Liver (tissue), 3 donors: ENCODE measurements at regions not wholly inside any gene's neighbourhood (a gene's known extent, or its start where the extent isn't known, plus 50 kb on each side); places are given as distances from the start of the nearest gene placed in this dataset.

Source experiments
- FOXA2 ChIP-seq: IDR thresholded peaks from 2 replicates; pipeline ENCODE4 v1.6.1; 2016; ENCODE audit warnings: antibody characterized with exemption
- GABPA ChIP-seq, 2 donors: IDR thresholded peaks in 1 of 2; conservative IDR thresholded peaks in 1 of 2; 2 replicates each; pipeline ENCODE4 v1.6.1; 2016; ENCODE audit warnings: antibody characterized with exemption in 2 of 2, mild to moderate bottlenecking in 1 of 2, moderate library complexity in 1 of 2
- HNF4A ChIP-seq, 2 donors: conservative IDR thresholded peaks; 2 replicates each; pipeline ENCODE4 v1.6.1; 2016; ENCODE audit warnings: antibody characterized with exemption in 2 of 2, mild to moderate bottlenecking in 2 of 2
- JUND ChIP-seq, 2 donors: IDR thresholded peaks; 2 replicates each; pipeline ENCODE4 v1.6.1; 2016; ENCODE audit warnings: antibody characterized with exemption in 2 of 2
- MAX ChIP-seq: IDR thresholded peaks from 2 replicates; pipeline ENCODE4 v1.6.1; 2016; ENCODE audit warnings: antibody characterized with exemption
- REST ChIP-seq: IDR thresholded peaks from 2 replicates; pipeline ENCODE4 v1.6.1; 2016; ENCODE audit warnings: antibody characterized with exemption, mild to moderate bottlenecking
- RXRA ChIP-seq, 2 donors: IDR thresholded peaks; 2 replicates each; pipeline ENCODE4 v1.6.1; 2017 to 2018; ENCODE audit warnings: antibody characterized with exemption in 2 of 2, mild to moderate bottlenecking in 1 of 2
- SP1 ChIP-seq: IDR thresholded peaks from 2 replicates; pipeline ENCODE4 v1.6.1; 2018; ENCODE audit warnings: antibody characterized with exemption, mild to moderate bottlenecking
- YY1 ChIP-seq: IDR thresholded peaks from 2 replicates; pipeline ENCODE4 v1.6.1; 2016; ENCODE audit warnings: antibody characterized with exemption, mild to moderate bottlenecking
- TF ChIP-seq, protein P1 (sequence below): fragments of 150-350 bp; IDR thresholded peaks from 2 replicates; pipeline ENCODE4 v1.5.1; 2017; ENCODE audit warnings: improper control_type of control experiment, low read depth, low read length; ENCODE audit not compliant: missing input control
- donor health status: healthy.
- donor health status: healthy.

- TF ChIP-seq, protein P1, sequence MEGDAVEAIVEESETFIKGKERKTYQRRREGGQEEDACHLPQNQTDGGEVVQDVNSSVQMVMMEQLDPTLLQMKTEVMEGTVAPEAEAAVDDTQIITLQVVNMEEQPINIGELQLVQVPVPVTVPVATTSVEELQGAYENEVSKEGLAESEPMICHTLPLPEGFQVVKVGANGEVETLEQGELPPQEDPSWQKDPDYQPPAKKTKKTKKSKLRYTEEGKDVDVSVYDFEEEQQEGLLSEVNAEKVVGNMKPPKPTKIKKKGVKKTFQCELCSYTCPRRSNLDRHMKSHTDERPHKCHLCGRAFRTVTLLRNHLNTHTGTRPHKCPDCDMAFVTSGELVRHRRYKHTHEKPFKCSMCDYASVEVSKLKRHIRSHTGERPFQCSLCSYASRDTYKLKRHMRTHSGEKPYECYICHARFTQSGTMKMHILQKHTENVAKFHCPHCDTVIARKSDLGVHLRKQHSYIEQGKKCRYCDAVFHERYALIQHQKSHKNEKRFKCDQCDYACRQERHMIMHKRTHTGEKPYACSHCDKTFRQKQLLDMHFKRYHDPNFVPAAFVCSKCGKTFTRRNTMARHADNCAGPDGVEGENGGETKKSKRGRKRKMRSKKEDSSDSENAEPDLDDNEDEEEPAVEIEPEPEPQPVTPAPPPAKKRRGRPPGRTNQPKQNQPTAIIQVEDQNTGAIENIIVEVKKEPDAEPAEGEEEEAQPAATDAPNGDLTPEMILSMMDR, result no peak
- TF ChIP-seq FOXA2, result no peak
- TF ChIP-seq MAX, result no peak
- no peak for TF ChIP-seq REST
- TF ChIP-seq YY1, result no peak
- TF ChIP-seq RXRA (IDR thresholded peaks at IDR 0.05), result no peak
- no peak for TF ChIP-seq GABPA (IDR thresholded peaks at IDR 0.05 in 1 of 2, conservative IDR thresholded peaks at IDR 0.05 in 1 of 2)
- TF ChIP-seq SP1, result no peak
- TF ChIP-seq JUND (IDR thresholded peaks at IDR 0.05), result no peak
- no peak for TF ChIP-seq HNF4A (conservative IDR thresholded peaks at IDR 0.05)
These were observed 145.0 kb upstream of the SPOCK3 start for GRCh38 chr4:167379076-167379835.
